AG09319 (cell line): ENCODE measurements at regions not wholly inside any gene's neighbourhood (a gene's known extent, or its start where the extent isn't known, plus 50 kb on each side); places are given as distances from the start of the nearest gene placed in this dataset.
A peak's percentile ranks its signal among the peaks of the same experiment; 100 is the strongest.

Experiments used
- DNase-seq: peaks from one replicate; pipeline ENCODE4 v3.0.0-alpha.2; 2010; ENCODE audit warnings: low read depth; ENCODE audit errors: extremely low read depth
- CTCF ChIP-seq: IDR thresholded peaks from 2 replicates; pipeline ENCODE4 v1.5.1; 2011; ENCODE audit warnings: low read depth, mild to moderate bottlenecking, inconsistent platforms, low read length, moderate library complexity

GRCh38 chr4:74878323-74878722 lies 54.6 kb upstream of the PARM1 start:
- DNase-seq = no peak
- no peak for TF ChIP-seq CTCF

- no peak for DNase-seq
- no peak for TF ChIP-seq CTCF
Observed at GRCh38 chr4:74875451-74875850, 57.5 kb upstream of the PARM1 start.

- peak; percentile 95 for TF ChIP-seq CTCF
- peak; percentile 49 for DNase-seq
Observed at GRCh38 chr4:74874753-74875367, 58.1 kb upstream of the PARM1 start.

GRCh38 chr4:74873545-74874301 lies 59.2 kb upstream of the PARM1 start:
- no peak for TF ChIP-seq CTCF
- no peak for DNase-seq

- DNase-seq = no peak
- TF ChIP-seq CTCF = no peak
Observed at GRCh38 chr4:74858921-74859562, 64.7 kb upstream of the BTC start.

- TF ChIP-seq CTCF = no peak
- no peak for DNase-seq
Observed at GRCh38 chr4:74855879-74856278, 61.6 kb upstream of the BTC start.

GRCh38 chr4:74848774-74849173 lies 54.5 kb upstream of the BTC start:
- no peak for TF ChIP-seq CTCF
- DNase-seq = no peak
